ENCODE measurements at regions not wholly inside any gene's neighbourhood (a gene's known extent, or its start where the extent isn't known, plus 50 kb on each side); places are given as distances from the start of the nearest gene placed in this dataset.

GRCh38 chr15:95485367-95485766 is 845.1 kb upstream of the NR2F2 start:
- H3K9me3 Mint-ChIP-seq (ENCODE audit: unreplicated experiment), result peaks cover 12% of the 10 kb centered on the region
- intact Hi-C loops (cut with micrococcal nuclease), result no loop called here
- H3K4me1 Mint-ChIP-seq (ENCODE audit: insufficient read depth, unreplicated experiment), result no peaks in the 10 kb centered on the region
- no TSS peak for BruUV-seq (replicated peaks)
- no peaks in the 10 kb centered on the region for H3K27me3 Mint-ChIP-seq (ENCODE audit: insufficient read depth, unreplicated experiment)
- CTCF ChIA-PET, result interaction anchor here (0.7 kb wide), 1 partner anchor 117 kb away, joined by 3 read pairs; no protein-coding TSS in a partner anchor
- POLR2A ChIA-PET, result interaction anchor here (0.6 kb wide), 1 partner anchor 14 kb away, joined by 3 read pairs; no protein-coding TSS in a partner anchor
- DNase-seq (ENCODE audit: unreplicated experiment), result no peak
- no peaks in the 10 kb centered on the region for H3K36me3 Mint-ChIP-seq (ENCODE audit: insufficient read depth, unreplicated experiment)
- TF ChIP-seq CTCF (IDR thresholded peaks at IDR 0.05; ENCODE audit: unreplicated experiment), result no peak
- H3K4me3 Mint-ChIP-seq (ENCODE audit: unreplicated experiment), result no peak overlapping the region
- no peak overlapping the region for H3K27ac Mint-ChIP-seq (ENCODE audit: low read depth, unreplicated experiment)

DNA sequence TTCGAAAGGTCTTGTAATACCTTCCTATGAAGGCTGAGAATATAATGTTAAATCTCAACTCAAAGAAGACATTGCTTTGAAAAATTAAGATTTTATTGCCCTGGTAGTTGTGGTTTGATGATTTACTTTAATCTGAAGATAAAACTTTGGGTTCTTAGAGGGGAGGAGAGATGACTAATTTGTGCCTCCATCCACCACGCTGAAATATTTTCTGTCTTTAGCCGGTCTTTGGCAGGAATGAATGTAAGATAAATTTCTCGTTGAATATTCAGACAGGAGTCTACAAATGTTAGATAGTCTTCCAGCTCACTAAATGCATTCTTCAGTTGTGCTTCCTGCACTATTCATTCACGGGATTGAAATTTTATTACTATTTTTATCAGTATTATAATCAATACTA is 844.3 kb upstream of the NR2F2 start:
- intact Hi-C loops (cut with micrococcal nuclease), result no loop called here
- ChIA-PET CTCF (no interaction called here), POLR2A (no interaction called here)
- Mint-ChIP-seq H3K4me1 (ENCODE audit: insufficient read depth, unreplicated experiment) (no peaks in the 10 kb centered on the region), H3K27me3 (ENCODE audit: insufficient read depth, unreplicated experiment) (no peaks in the 10 kb centered on the region), H3K27ac (ENCODE audit: low read depth, unreplicated experiment) (no peak overlapping the region), H3K9me3 (ENCODE audit: unreplicated experiment) (peaks cover 12% of the 10 kb centered on the region), H3K36me3 (ENCODE audit: insufficient read depth, unreplicated experiment) (no peaks in the 10 kb centered on the region), H3K4me3 (ENCODE audit: unreplicated experiment) (no peak overlapping the region)
- TF ChIP-seq CTCF (IDR thresholded peaks at IDR 0.05; ENCODE audit: unreplicated experiment), result no peak
- BruUV-seq (replicated peaks), result no TSS peak
- DNase-seq (ENCODE audit: unreplicated experiment), result no peak

DNA sequence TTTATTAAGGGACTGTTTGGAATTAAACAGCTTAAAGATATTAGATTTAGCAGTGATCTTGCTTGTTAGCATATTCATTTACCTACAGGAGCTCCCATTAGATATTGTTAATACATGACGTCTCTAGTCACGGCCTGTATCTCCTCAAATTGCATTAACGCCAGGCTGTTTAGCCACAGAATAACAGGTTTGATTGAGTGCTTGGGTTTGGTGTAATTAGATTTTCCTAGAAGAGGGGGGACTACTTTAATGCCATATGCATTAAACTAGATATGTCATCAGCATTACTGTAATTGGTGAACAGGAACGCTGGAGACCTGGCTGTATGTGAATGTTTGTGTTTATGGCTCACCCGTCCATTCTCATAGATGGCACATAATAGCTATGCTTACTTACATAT is 841.4 kb upstream of the NR2F2 start:
- ChIA-PET POLR2A (no interaction called here), CTCF (interaction anchor here (0.7 to 1.1 kb wide), 2 partner anchors 14 to 71 kb away, joined by 4 read pairs; no protein-coding TSS in a partner anchor)
- no peak for DNase-seq (ENCODE audit: unreplicated experiment)
- Mint-ChIP-seq H3K4me1 (ENCODE audit: insufficient read depth, unreplicated experiment) (no peaks in the 10 kb centered on the region), H3K36me3 (ENCODE audit: insufficient read depth, unreplicated experiment) (no peaks in the 10 kb centered on the region), H3K27ac (ENCODE audit: low read depth, unreplicated experiment) (no peak overlapping the region), H3K27me3 (ENCODE audit: insufficient read depth, unreplicated experiment) (no peaks in the 10 kb centered on the region), H3K9me3 (ENCODE audit: unreplicated experiment) (peaks cover 12% of the 10 kb centered on the region), H3K4me3 (ENCODE audit: unreplicated experiment) (no peak overlapping the region)
- no peak for TF ChIP-seq CTCF (IDR thresholded peaks at IDR 0.05; ENCODE audit: unreplicated experiment)
- BruUV-seq (replicated peaks), result no TSS peak
- intact Hi-C loops (cut with micrococcal nuclease), result no loop called here

GRCh38 chr15:95492388-95493070 is 838.0 kb upstream of the NR2F2 start:
- Mint-ChIP-seq H3K9me3 (ENCODE audit: unreplicated experiment) (no peaks in the 10 kb centered on the region), H3K27ac (ENCODE audit: low read depth, unreplicated experiment) (no peak overlapping the region), H3K36me3 (ENCODE audit: insufficient read depth, unreplicated experiment) (no peaks in the 10 kb centered on the region), H3K4me3 (ENCODE audit: unreplicated experiment) (no peak overlapping the region), H3K27me3 (ENCODE audit: insufficient read depth, unreplicated experiment) (no peaks in the 10 kb centered on the region), H3K4me1 (ENCODE audit: insufficient read depth, unreplicated experiment) (no peaks in the 10 kb centered on the region)
- no peak for TF ChIP-seq CTCF (IDR thresholded peaks at IDR 0.05; ENCODE audit: unreplicated experiment)
- intact Hi-C loops (cut with micrococcal nuclease), result no loop called here
- ChIA-PET POLR2A (no interaction called here), CTCF (no interaction called here)
- no peak for DNase-seq (ENCODE audit: unreplicated experiment)
- BruUV-seq (replicated peaks), result no TSS peak

All from MCF 10A (cell line).